ENCODE measurements at regions not wholly inside any gene's neighbourhood (a gene's known extent, or its start where the extent isn't known, plus 50 kb on each side); places are given as distances from the start of the nearest gene placed in this dataset.

DNA sequence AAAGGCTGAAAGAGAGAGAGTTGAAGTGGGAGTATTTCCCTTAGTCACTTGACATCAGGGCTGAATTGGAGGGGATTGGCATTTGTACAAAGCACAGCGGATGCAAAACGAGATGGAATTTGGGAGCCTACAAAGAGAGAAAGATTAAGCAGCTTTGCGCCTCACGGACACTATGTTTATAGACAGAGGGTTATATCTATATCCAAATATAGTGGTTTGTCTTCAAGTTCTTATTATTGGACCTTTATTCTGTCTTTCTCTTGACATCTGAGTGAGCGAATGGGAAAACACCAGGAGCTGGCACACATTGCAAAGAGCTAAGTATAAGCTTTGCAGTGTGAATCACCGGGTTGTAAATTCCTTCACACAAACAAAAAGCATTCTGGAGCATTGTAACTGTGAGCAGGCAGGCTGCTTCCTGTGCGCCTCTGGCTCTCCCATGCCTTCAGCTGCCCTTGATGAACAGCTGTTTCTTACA lies 500.2 kb downstream of the STIM2 start:
- TF ChIP-seq, protein P1, sequence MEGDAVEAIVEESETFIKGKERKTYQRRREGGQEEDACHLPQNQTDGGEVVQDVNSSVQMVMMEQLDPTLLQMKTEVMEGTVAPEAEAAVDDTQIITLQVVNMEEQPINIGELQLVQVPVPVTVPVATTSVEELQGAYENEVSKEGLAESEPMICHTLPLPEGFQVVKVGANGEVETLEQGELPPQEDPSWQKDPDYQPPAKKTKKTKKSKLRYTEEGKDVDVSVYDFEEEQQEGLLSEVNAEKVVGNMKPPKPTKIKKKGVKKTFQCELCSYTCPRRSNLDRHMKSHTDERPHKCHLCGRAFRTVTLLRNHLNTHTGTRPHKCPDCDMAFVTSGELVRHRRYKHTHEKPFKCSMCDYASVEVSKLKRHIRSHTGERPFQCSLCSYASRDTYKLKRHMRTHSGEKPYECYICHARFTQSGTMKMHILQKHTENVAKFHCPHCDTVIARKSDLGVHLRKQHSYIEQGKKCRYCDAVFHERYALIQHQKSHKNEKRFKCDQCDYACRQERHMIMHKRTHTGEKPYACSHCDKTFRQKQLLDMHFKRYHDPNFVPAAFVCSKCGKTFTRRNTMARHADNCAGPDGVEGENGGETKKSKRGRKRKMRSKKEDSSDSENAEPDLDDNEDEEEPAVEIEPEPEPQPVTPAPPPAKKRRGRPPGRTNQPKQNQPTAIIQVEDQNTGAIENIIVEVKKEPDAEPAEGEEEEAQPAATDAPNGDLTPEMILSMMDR (IDR thresholded peaks at IDR 0.05): no peak
- TF ChIP-seq POLR2AphosphoS5 (IDR thresholded peaks at IDR 0.05) (no peak), POLR2A (IDR thresholded peaks at IDR 0.05; ENCODE audit: low read depth) (no peak)

All from esophagus muscularis mucosa (tissue), 3 donors.